MM.1S (cell line): ENCODE measurements at regions not wholly inside any gene's neighbourhood (a gene's known extent, or its start where the extent isn't known, plus 50 kb on each side); places are given as distances from the start of the nearest gene placed in this dataset.

Source experiments
- DNase-seq: peaks from one replicate; pipeline ENCODE4 v3.0.0-alpha.2; 2015
- H2AFZ ChIP-seq: fragments of 300-600 bp; sonication (generic); 2 replicates; pipeline ENCODE4 v1.6.0; 2016; ENCODE audit warnings: antibody characterized with exemption, low read length
- H3F3A ChIP-seq: fragments of 300-600 bp; sonication (generic); 2 replicates; pipeline ENCODE4 v1.6.1; 2016; ENCODE audit warnings: mild to moderate bottlenecking, antibody characterized with exemption, low read length, moderate library complexity, mixed read lengths; ENCODE audit not compliant: insufficient read depth
- H3K27ac ChIP-seq: fragments of 300-600 bp; sonication (generic); 2 replicates; pipeline ENCODE4 v1.5.1; 2016; ENCODE audit warnings: mild to moderate bottlenecking, low read length
- H3K27me3 ChIP-seq: fragments of 300-600 bp; sonication (generic); replicated peaks from 2 replicates; pipeline ENCODE4 v1.6.0; 2016; ENCODE audit warnings: low read length; ENCODE audit not compliant: insufficient read depth
- H3K36me3 ChIP-seq: fragments of 300-600 bp; sonication (generic); replicated peaks from 2 replicates; pipeline ENCODE4 v1.6.1; 2016; ENCODE audit warnings: mild to moderate bottlenecking, low read length, mixed read lengths; ENCODE audit not compliant: insufficient read depth
- H3K4me1 ChIP-seq: fragments of 300-600 bp; sonication (generic); 2 replicates; pipeline ENCODE4 v1.6.1; 2016; ENCODE audit warnings: low read length, mixed read lengths
- H3K4me2 ChIP-seq: fragments of 300-600 bp; sonication (generic); 2 replicates; pipeline ENCODE4 v1.6.0; 2016; ENCODE audit warnings: low read depth, low read length
- H3K4me3 ChIP-seq: fragments of 300-600 bp; sonication (generic); 2 replicates; pipeline ENCODE4 v1.5.1; 2016; ENCODE audit warnings: low read length, mixed read lengths
- H3K79me2 ChIP-seq: fragments of 300-600 bp; sonication (generic); 2 replicates; pipeline ENCODE4 v1.6.1; 2016; ENCODE audit warnings: mixed run types, low read length, mixed read lengths
- H3K9ac ChIP-seq: fragments of 300-600 bp; sonication (generic); 2 replicates; pipeline ENCODE4 v1.6.1; 2016; ENCODE audit warnings: low read length, mixed read lengths
- H3K9me2 ChIP-seq: fragments of 300-600 bp; sonication (generic); replicated peaks from 2 replicates; pipeline ENCODE4 v1.6.1; 2016; ENCODE audit warnings: mild to moderate bottlenecking, low read length, mixed read lengths; ENCODE audit not compliant: insufficient read depth
- H3K9me3 ChIP-seq: fragments of 300-600 bp; sonication (generic); replicated peaks from 2 replicates; pipeline ENCODE4 v1.6.1; 2016; ENCODE audit warnings: mild to moderate bottlenecking, low read length, mixed read lengths; ENCODE audit not compliant: insufficient read depth
- H4K20me1 ChIP-seq: fragments of 300-600 bp; sonication (generic); 2 replicates; pipeline ENCODE4 v1.6.1; 2016; ENCODE audit warnings: mild to moderate bottlenecking, low read length, moderate library complexity, mixed read lengths; ENCODE audit not compliant: insufficient read depth
- CTCF ChIP-seq: fragments of 300-600 bp; sonication (generic); IDR thresholded peaks from 2 replicates; pipeline ENCODE4 v1.5.1; 2016; ENCODE audit warnings: antibody characterized with exemption, low read length, mixed read lengths
- EZH2 ChIP-seq: fragments of 300-600 bp; sonication (generic); optimal IDR thresholded peaks from 2 replicates; pipeline ENCODE3; 2017; ENCODE audit warnings: low read depth, mild to moderate bottlenecking, antibody characterized with exemption, low read length, mixed read lengths
- EZH2phosphoT487 ChIP-seq: fragments of 300-600 bp; sonication (generic); IDR thresholded peaks from 2 replicates; pipeline ENCODE4 v1.6.1; 2018; ENCODE audit warnings: antibody characterized with exemption, low read length

DNA sequence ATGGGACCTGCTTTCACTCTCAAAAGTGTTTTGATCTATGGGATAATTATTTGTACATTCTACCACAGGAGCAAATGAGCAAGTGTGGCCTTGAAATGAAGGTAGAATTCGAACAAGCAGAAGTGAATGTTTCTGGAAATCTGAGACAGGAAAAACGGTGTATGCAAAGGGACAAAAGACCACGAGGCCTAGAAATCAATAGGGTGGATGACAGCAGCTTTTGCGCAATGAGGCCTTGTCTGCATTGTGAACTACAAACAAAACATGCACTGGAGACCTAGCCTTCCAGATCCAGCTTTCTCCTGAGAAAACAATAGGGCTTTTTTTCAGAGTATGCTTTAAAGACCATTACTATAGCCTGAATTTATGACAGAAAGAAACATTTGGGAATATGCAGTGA lies 1137.0 kb downstream of the ROBO2 start:
- Histone ChIP-seq H3K27me3 (no peaks in the 10 kb centered on the region), H3K9me2 (no peaks in the 10 kb centered on the region), H3K4me2 (no peak overlapping the region), H4K20me1 (no peaks in the 10 kb centered on the region), H3K36me3 (no peaks in the 10 kb centered on the region), H3K27ac (no peak overlapping the region), H3K79me2 (no peaks in the 10 kb centered on the region), H2AFZ (no peak overlapping the region), H3K9ac (no peak overlapping the region), H3K4me3 (no peak overlapping the region), H3F3A (no peaks in the 10 kb centered on the region), H3K4me1 (no peaks in the 10 kb centered on the region), H3K9me3 (no peaks in the 10 kb centered on the region)
- no peak for DNase-seq
- TF ChIP-seq EZH2phosphoT487: no peak
- no peak for TF ChIP-seq EZH2
- TF ChIP-seq CTCF: no peak

DNA sequence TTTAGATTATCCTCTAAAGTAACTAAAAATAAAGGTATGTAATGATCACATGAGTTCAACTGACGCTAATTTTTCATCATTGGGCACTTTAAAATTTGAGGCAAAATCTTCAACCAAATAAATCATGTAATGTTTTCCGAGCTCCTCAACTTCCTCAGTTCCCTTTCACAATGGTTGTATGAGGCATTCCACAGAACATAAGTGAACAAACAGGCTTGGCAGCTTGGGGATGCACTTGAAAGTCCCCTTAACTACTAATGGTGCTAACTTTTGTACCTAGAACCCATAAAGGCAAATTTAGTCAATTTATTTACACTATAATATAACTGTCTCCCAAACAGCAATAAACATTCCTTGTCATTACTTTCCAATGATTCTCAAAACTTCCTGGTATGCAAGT lies 1137.9 kb downstream of the ROBO2 start:
- Histone ChIP-seq H3K9me3 (no peaks in the 10 kb centered on the region), H2AFZ (no peak overlapping the region), H3K27me3 (no peaks in the 10 kb centered on the region), H3K9me2 (no peaks in the 10 kb centered on the region), H3K4me1 (no peaks in the 10 kb centered on the region), H3K79me2 (no peaks in the 10 kb centered on the region), H3K36me3 (no peaks in the 10 kb centered on the region), H3F3A (no peaks in the 10 kb centered on the region), H3K9ac (no peak overlapping the region), H3K4me2 (no peak overlapping the region), H3K4me3 (no peak overlapping the region), H3K27ac (no peak overlapping the region), H4K20me1 (no peaks in the 10 kb centered on the region)
- no peak for DNase-seq
- TF ChIP-seq EZH2phosphoT487: no peak
- no peak for TF ChIP-seq EZH2
- TF ChIP-seq CTCF: no peak

DNA sequence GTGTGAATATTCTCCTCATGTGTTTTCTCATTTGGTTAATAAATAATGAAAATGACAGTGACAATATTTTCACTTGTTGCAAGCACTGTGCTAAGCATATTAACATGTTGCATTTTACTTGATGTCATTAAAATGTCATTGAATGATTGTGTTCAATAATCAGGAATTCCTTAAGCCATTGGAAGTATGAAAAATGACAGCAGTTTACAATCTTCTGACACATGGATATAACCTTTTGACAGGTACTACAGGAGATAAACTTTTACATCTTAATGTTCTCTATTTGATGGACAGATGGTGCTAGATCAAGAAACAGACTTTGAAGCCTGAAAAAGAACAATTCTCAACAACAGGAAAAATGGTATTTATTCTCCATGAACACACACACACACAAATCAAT lies 1138.3 kb downstream of the ROBO2 start:
- no peak overlapping the region for H3K27ac ChIP-seq
- no peaks in the 10 kb centered on the region for H3K79me2 ChIP-seq
- no peaks in the 10 kb centered on the region for H3K36me3 ChIP-seq
- TF ChIP-seq EZH2phosphoT487: no peak
- no peak for TF ChIP-seq EZH2
- TF ChIP-seq CTCF: no peak
- no peaks in the 10 kb centered on the region for H3K9me2 ChIP-seq
- no peaks in the 10 kb centered on the region for H3K4me1 ChIP-seq
- H3K4me2 ChIP-seq: no peak overlapping the region
- no peak overlapping the region for H3K4me3 ChIP-seq
- H3K27me3 ChIP-seq: no peaks in the 10 kb centered on the region
- no peak overlapping the region for H3K9ac ChIP-seq
- no peak for DNase-seq
- no peak overlapping the region for H2AFZ ChIP-seq
- H4K20me1 ChIP-seq: no peaks in the 10 kb centered on the region
- H3F3A ChIP-seq: no peaks in the 10 kb centered on the region
- H3K9me3 ChIP-seq: no peaks in the 10 kb centered on the region
